ENCODE measurements at regions not wholly inside any gene's neighbourhood (a gene's known extent, or its start where the extent isn't known, plus 50 kb on each side); places are given as distances from the start of the nearest gene placed in this dataset.
A peak's percentile ranks its signal among the peaks of the same experiment; 100 is the strongest.

DNA sequence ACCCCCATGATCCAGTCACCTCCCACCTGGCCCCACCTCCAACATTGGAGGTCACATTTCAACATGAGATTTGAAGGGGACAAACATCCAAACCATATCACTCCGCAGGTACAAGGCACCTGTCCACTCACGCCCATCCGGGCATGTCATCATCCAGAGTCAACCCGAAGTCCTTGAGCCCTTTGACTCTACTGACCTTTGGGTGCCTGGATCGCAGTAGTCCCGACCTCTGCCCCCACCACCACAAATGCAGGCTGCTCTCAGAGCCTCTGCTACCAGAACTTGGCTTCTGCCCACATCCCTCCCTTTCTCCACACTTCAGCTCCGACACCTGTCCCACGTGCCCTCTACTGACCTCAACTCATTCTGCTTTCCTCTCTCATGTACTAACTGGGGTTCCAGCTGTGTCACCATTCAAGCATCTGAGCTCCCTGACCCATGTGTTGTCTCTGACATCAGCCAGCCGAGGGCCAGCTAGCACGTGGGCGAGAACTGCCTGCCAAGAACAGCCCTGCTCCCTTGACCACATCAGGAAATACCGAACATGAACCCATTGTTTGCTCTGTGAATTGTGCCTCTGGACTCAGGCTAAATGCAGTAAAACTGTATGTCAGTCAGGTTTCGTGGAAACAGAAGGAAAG, 498.3 kb upstream of the SULF2 start (continued):
- TF ChIP-seq SPEN (CRISPR knock-in tag; IDR thresholded peaks at IDR 0.05; ENCODE audit: low read depth) (peak; percentile 46; the same call in 1 of the 2 replicates), ZNF552 (CRISPR knock-in tag; IDR thresholded peaks at IDR 0.05; ENCODE audit: borderline replicate concordance) (no peak), HMG20A (CRISPR knock-in tag; IDR thresholded peaks at IDR 0.05; ENCODE audit: borderline replicate concordance) (peak; percentile 69; the same call in 1 of the 2 replicates), NPAS2 (CRISPR knock-in tag; IDR thresholded peaks at IDR 0.05; ENCODE audit: borderline replicate concordance) (no peak), RBAK (CRISPR knock-in tag; IDR thresholded peaks at IDR 0.05) (no peak), ATF1 (CRISPR knock-in tag; IDR thresholded peaks at IDR 0.05) (no peak), KDM6A (CRISPR knock-in tag; IDR thresholded peaks at IDR 0.05; ENCODE audit: low read depth) (peak; percentile 45; the same call in 1 of the 2 replicates), ZNF558 (CRISPR knock-in tag; IDR thresholded peaks at IDR 0.05; ENCODE audit: borderline replicate concordance) (no peak), ZNF766 (CRISPR knock-in tag; IDR thresholded peaks at IDR 0.05; ENCODE audit: borderline replicate concordance) (no peak), THAP11 (CRISPR knock-in tag; IDR thresholded peaks at IDR 0.05) (peak; percentile 59), EZH2 (conservative IDR thresholded peaks at IDR 0.05; ENCODE audit: low read depth, low read length) (no peak), WIZ (CRISPR knock-in tag; IDR thresholded peaks at IDR 0.05) (peak; percentile 60; the same call in 1 of the 2 replicates), ZNF562 (CRISPR knock-in tag; IDR thresholded peaks at IDR 0.05; ENCODE audit: borderline replicate concordance) (peak; percentile 80; the same call in 1 of the 2 replicates), RBFOX2 (IDR thresholded peaks at IDR 0.05; ENCODE audit: low read depth, low read length) (no peak)
- TF ChIP-seq, protein P1, sequence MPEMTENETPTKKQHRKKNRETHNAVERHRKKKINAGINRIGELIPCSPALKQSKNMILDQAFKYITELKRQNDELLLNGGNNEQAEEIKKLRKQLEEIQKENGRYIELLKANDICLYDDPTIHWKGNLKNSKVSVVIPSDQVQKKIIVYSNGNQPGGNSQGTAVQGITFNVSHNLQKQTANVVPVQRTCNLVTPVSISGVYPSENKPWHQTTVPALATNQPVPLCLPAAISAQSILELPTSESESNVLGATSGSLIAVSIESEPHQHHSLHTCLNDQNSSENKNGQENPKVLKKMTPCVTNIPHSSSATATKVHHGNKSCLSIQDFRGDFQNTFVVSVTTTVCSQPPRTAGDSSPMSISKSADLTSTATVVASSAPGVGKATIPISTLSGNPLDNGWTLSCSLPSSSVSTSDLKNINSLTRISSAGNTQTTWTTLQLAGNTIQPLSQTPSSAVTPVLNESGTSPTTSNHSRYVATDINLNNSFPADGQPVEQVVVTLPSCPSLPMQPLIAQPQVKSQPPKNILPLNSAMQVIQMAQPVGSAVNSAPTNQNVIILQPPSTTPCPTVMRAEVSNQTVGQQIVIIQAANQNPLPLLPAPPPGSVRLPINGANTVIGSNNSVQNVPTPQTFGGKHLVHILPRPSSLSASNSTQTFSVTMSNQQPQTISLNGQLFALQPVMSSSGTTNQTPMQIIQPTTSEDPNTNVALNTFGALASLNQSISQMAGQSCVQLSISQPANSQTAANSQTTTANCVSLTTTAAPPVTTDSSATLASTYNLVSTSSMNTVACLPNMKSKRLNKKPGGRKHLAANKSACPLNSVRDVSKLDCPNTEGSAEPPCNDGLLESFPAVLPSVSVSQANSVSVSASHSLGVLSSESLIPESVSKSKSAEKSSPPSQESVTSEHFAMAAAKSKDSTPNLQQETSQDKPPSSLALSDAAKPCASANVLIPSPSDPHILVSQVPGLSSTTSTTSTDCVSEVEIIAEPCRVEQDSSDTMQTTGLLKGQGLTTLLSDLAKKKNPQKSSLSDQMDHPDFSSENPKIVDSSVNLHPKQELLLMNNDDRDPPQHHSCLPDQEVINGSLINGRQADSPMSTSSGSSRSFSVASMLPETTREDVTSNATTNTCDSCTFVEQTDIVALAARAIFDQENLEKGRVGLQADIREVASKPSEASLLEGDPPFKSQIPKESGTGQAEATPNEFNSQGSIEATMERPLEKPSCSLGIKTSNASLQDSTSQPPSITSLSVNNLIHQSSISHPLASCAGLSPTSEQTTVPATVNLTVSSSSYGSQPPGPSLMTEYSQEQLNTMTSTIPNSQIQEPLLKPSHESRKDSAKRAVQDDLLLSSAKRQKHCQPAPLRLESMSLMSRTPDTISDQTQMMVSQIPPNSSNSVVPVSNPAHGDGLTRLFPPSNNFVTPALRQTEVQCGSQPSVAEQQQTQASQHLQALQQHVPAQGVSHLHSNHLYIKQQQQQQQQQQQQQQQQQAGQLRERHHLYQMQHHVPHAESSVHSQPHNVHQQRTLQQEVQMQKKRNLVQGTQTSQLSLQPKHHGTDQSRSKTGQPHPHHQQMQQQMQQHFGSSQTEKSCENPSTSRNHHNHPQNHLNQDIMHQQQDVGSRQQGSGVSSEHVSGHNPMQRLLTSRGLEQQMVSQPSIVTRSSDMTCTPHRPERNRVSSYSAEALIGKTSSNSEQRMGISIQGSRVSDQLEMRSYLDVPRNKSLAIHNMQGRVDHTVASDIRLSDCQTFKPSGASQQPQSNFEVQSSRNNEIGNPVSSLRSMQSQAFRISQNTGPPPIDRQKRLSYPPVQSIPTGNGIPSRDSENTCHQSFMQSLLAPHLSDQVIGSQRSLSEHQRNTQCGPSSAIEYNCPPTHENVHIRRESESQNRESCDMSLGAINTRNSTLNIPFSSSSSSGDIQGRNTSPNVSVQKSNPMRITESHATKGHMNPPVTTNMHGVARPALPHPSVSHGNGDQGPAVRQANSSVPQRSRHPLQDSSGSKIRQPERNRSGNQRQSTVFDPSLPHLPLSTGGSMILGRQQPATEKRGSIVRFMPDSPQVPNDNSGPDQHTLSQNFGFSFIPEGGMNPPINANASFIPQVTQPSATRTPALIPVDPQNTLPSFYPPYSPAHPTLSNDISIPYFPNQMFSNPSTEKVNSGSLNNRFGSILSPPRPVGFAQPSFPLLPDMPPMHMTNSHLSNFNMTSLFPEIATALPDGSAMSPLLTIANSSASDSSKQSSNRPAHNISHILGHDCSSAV (CRISPR knock-in tag; IDR thresholded peaks at IDR 0.05; ENCODE audit: borderline replicate concordance) = no peak
- TF ChIP-seq, protein P2, sequence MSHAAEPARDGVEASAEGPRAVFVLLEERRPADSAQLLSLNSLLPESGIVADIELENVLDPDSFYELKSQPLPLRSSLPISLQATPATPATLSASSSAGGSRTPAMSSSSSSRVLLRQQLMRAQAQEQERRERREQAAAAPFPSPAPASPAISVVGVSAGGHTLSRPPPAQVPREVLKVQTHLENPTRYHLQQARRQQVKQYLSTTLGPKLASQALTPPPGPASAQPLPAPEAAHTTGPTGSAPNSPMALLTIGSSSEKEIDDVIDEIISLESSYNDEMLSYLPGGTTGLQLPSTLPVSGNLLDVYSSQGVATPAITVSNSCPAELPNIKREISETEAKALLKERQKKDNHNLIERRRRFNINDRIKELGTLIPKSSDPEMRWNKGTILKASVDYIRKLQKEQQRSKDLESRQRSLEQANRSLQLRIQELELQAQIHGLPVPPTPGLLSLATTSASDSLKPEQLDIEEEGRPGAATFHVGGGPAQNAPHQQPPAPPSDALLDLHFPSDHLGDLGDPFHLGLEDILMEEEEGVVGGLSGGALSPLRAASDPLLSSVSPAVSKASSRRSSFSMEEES (CRISPR knock-in tag; IDR thresholded peaks at IDR 0.05) = peak; percentile 89
- TF ChIP-seq, protein P3, sequence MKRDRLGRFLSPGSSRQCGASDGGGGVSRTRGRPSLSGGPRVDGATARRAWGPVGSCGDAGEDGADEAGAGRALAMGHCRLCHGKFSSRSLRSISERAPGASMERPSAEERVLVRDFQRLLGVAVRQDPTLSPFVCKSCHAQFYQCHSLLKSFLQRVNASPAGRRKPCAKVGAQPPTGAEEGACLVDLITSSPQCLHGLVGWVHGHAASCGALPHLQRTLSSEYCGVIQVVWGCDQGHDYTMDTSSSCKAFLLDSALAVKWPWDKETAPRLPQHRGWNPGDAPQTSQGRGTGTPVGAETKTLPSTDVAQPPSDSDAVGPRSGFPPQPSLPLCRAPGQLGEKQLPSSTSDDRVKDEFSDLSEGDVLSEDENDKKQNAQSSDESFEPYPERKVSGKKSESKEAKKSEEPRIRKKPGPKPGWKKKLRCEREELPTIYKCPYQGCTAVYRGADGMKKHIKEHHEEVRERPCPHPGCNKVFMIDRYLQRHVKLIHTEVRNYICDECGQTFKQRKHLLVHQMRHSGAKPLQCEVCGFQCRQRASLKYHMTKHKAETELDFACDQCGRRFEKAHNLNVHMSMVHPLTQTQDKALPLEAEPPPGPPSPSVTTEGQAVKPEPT (CRISPR knock-in tag; IDR thresholded peaks at IDR 0.05; ENCODE audit: low read depth) = 0 out of 2 replicates have a peak, but pooled peaks have one; percentile 36
- TF ChIP-seq, protein P4, sequence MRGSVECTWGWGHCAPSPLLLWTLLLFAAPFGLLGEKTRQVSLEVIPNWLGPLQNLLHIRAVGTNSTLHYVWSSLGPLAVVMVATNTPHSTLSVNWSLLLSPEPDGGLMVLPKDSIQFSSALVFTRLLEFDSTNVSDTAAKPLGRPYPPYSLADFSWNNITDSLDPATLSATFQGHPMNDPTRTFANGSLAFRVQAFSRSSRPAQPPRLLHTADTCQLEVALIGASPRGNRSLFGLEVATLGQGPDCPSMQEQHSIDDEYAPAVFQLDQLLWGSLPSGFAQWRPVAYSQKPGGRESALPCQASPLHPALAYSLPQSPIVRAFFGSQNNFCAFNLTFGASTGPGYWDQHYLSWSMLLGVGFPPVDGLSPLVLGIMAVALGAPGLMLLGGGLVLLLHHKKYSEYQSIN (CRISPR knock-in tag; IDR thresholded peaks at IDR 0.05; ENCODE audit: borderline replicate concordance) = no peak
